ENCODE measurements at regions not wholly inside any gene's neighbourhood (a gene's known extent, or its start where the extent isn't known, plus 50 kb on each side); places are given as distances from the start of the nearest gene placed in this dataset.
"Not testable (repeated sequence)": the region's sequence is repeated elsewhere in the genome, so short reads cannot be mapped to it uniquely, and the experiment has no call there.

- no peaks in the 10 kb centered on the region for H3K36me3 ChIP-seq (ENCODE audit: insufficient read depth)
- H3K4me1 ChIP-seq (ENCODE audit: low read depth, poor library complexity, severe bottlenecking), result no peaks in the 10 kb centered on the region
Measured at GRCh38 chr3:72510247-72510646, 338.0 kb downstream of the SHQ1 start.

GRCh38 chr3:72505539-72506405, 342.5 kb downstream of the SHQ1 start:
- Histone ChIP-seq H4K20me1 (ENCODE audit: insufficient read depth) (no peaks in the 10 kb centered on the region), H3K79me2 (ENCODE audit: insufficient read depth, low read depth) (no peaks in the 10 kb centered on the region), H3K4me3 (IDR thresholded peaks at IDR 0.05; ENCODE audit: insufficient read depth, low read depth, low read length) (no peak overlapping the region), H3K9ac (no peak overlapping the region), H3K4me1 (ENCODE audit: low read depth, poor library complexity, severe bottlenecking) (no peaks in the 10 kb centered on the region), H2AFZ (ENCODE audit: low read depth) (no peak overlapping the region), H3K36me3 (ENCODE audit: insufficient read depth) (no peaks in the 10 kb centered on the region), H3K27me3 (ENCODE audit: insufficient read depth, low read depth) (no peaks in the 10 kb centered on the region), H3K27ac (no peak overlapping the region), H3K4me2 (no peak overlapping the region)
- TF ChIP-seq CTCF (conservative IDR thresholded peaks at IDR 0.05; ENCODE audit: low read depth, low read length), result no peak

More at GRCh38 chr3:72510247-72510646, 338.0 kb downstream of the SHQ1 start:
- no peak for TF ChIP-seq CTCF (conservative IDR thresholded peaks at IDR 0.05; ENCODE audit: low read depth, low read length)
- Histone ChIP-seq H3K79me2 (ENCODE audit: insufficient read depth, low read depth) (no peaks in the 10 kb centered on the region), H3K27ac (no peak overlapping the region), H3K4me3 (IDR thresholded peaks at IDR 0.05; ENCODE audit: insufficient read depth, low read depth, low read length) (no peak overlapping the region), H3K27me3 (ENCODE audit: insufficient read depth, low read depth) (no peaks in the 10 kb centered on the region), H3K9ac (no peak overlapping the region), H3K4me2 (no peak overlapping the region), H2AFZ (ENCODE audit: low read depth) (no peak overlapping the region), H4K20me1 (ENCODE audit: insufficient read depth) (no peaks in the 10 kb centered on the region)

- not testable (repeated sequence) for H3K36me3 ChIP-seq (ENCODE audit: insufficient read depth); H3K79me2 ChIP-seq (ENCODE audit: insufficient read depth, low read depth); H3K27me3 ChIP-seq (ENCODE audit: insufficient read depth, low read depth); H3K4me1 ChIP-seq (ENCODE audit: low read depth, poor library complexity, severe bottlenecking); H3K27ac ChIP-seq; H3K4me3 ChIP-seq (IDR thresholded peaks at IDR 0.05; ENCODE audit: insufficient read depth, low read depth, low read length); H3K4me2 ChIP-seq; H4K20me1 ChIP-seq (ENCODE audit: insufficient read depth); H2AFZ ChIP-seq (ENCODE audit: low read depth); H3K9ac ChIP-seq
Measured at GRCh38 chr3:72497501-72497900, 350.7 kb downstream of the SHQ1 start.

- H3K4me2 ChIP-seq, result no peak overlapping the region
Measured at GRCh38 chr3:72496051-72496670, 352.1 kb downstream of the SHQ1 start.

More at GRCh38 chr3:72496051-72496670, 352.1 kb downstream of the SHQ1 start:
- H2AFZ ChIP-seq (ENCODE audit: low read depth), result no peak overlapping the region
- H3K9ac ChIP-seq, result no peak overlapping the region
- H3K79me2 ChIP-seq (ENCODE audit: insufficient read depth, low read depth), result no peaks in the 10 kb centered on the region
- H3K4me1 ChIP-seq (ENCODE audit: low read depth, poor library complexity, severe bottlenecking), result no peaks in the 10 kb centered on the region
- H3K27me3 ChIP-seq (ENCODE audit: insufficient read depth, low read depth), result no peaks in the 10 kb centered on the region
- no peak for TF ChIP-seq CTCF (conservative IDR thresholded peaks at IDR 0.05; ENCODE audit: low read depth, low read length)
- H3K27ac ChIP-seq, result no peak overlapping the region
- H4K20me1 ChIP-seq (ENCODE audit: insufficient read depth), result no peaks in the 10 kb centered on the region
- no peak overlapping the region for H3K4me3 ChIP-seq (IDR thresholded peaks at IDR 0.05; ENCODE audit: insufficient read depth, low read depth, low read length)
- H3K36me3 ChIP-seq (ENCODE audit: insufficient read depth), result no peaks in the 10 kb centered on the region
